Ammon's horn (tissue), 1 donor: ENCODE measurements at regions not wholly inside any gene's neighbourhood (a gene's known extent, or its start where the extent isn't known, plus 50 kb on each side); places are given as distances from the start of the nearest gene placed in this dataset.

Experiments used
- DNase-seq: peaks from one replicate; pipeline ENCODE4 v3.0.0-alpha.2; 2016; ENCODE audit warnings: low spot score

DNA sequence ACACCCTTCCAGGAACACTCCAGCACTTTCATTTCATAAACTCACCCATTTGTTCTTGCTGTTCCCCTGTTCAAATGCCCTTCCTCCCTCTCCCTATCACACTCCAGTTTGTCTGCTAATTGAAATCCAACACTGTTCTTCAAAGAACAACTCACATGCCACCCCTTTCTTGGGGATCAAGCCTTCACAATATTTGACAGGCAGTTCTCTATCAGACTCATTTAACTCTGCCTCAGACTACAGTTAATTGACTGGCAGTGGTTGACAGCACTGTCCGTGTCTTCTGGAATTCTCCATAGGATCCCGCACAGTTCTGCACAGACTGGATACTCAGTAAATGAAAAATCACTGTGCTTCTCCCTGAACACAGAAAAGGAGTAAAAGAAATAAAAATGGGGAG lies 87.8 kb downstream of the PMP22 start:
- DNase-seq = no peak

DNA sequence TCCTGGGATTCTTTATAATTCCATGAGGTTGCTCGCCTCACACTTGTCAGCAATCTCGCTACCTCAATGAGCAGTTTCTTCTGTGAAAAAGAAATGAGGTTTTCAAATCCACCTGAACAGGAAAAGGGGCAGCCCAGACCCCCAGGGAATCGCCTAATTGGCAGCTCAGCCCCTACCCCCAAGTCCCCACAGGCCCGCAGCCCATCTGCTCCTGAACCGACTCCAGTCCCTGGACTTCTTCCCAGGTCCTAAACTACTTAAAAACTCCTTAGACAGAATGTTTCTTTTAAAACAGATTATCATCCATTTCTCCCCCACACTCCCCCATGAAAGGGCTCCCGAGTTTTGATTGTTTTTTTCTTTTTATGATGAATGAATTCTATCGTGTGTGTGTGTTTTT lies 89.8 kb downstream of the PMP22 start:
- DNase-seq = no peak

DNA sequence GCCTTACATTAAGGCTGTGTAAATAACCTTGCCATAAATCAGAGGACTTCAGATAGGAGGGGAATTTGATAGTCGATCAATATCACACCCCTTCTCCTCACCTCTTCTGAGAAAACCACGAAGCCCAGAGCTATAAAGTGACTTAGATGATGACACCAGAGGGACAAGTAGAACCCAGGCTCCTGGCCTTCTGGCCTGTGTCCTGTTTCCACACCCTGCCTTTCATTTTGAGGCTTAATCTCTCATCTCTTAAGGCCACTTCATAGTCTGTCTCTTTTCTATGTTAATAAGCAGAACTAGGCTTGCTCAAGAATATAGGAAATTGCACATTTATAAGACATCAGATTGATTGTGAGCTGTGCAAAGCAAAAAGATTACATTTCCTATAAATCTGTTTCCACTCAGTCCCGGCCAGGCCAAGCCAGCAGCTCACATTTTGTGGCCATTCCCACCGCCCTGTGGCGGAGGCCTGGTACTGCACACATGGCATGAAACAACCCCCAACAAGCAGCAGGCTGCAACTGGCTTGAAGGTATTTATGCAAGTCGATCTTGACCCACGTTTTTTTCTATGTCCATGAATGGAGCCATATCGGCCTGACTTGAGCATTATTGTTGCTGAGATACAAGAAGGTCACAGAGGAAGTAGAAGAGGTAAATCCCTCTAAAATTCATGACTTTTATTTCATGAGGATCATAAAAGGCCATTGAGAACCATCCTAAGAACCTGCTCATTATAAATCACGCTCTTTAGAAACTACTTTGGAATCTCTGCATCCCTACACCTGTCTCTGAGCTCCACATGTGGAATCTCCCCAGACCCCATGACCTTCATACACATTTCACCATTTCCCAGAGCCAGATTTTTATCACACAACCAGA lies 93.7 kb downstream of the PMP22 start:
- DNase-seq = peak; percentile 79

DNA sequence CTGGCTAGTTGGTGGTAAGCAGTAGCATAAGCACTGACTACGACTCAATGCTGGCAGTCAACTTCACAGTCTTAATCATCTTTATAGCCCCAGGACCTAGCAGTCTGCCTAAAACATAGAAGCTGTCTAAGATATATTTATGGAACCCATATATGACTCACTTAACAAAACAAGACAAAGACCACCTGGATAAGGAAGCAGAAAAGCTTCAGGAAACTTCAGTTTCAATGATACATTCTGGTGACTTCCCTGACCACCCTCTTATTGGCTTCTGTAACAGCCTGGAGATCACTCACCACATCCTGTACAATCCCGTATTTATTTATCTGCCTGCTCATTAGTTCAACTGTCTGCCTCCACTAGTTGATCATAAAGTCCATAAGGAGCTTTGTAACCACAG lies 95.5 kb downstream of the PMP22 start:
- DNase-seq = no peak

DNA sequence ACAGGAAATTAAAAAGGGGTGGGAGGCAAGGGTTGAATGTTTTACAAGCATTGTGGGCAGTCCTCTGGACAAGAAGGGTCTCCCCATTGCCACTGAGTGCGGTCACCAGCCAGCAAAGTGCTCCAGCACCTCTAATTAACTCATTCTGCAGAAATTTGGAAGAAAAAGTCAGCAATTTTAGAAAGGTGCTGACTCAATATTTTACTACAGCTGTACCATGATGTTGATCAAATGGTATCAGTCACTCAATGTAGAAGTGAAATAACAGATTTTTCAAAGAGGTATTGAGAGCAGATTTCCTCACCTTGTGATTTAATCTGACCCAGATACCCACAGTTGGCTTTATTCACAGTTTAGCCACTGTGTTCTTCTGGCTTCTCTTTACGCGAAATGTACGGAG lies 96.7 kb downstream of the PMP22 start:
- DNase-seq = no peak

DNA sequence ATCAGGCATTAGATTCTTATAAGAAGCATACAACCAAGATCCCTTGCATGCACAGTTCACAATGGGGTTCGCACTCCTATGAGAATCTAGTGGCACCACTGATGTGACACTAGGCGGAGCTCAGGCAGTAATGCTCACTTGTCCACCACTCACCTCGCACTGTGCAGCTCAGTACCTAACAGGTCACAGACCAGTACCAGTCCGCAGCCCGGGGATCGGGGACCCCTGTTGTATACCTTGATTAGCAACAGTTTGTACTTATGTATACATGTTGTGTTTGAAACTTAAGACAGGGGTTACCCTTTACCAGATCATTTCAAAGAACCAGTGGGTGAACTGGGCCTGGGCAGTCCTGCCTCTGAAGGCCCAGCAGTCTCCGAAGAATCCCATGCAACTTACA lies 103.7 kb downstream of the PMP22 start:
- DNase-seq = no peak

DNA sequence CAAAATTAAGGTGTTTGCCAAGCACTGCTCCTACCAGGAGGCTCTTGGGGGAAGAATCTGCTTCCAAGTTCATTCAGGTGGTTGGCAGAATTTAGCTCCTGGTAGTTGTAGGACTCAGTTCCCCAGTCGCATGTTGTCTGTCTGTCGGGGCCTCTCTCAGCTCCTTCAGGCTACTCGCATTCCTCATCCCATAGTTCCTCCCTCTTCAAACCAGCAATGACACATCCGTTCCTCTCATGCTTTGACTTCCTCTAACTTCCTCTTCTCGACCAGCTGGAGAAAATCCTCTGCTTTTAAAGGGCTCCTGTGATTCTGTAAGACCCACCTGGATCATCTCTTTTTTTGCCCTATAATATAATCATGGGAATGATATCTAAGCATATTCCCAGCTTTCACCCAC lies 108.1 kb downstream of the PMP22 start:
- DNase-seq = peak; percentile 29

DNA sequence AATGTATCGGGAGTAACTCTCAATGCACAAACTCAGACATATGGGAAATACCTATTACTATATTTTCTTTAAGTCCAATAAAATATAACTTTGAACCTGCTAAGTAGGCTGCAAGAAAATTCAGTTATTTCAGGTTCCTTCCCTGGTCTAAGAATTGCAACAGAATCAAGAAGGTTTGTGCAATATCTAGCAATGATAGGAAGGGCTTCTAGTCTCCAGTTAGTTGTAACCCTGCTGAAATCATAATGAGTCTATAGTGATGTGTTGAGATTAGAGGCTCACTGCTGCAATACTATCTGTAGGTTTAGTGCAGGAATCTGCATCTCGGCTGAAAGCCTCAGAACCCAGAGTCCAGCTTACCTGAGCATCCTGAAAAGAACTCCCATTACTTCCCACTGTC lies 110.5 kb downstream of the PMP22 start:
- no peak for DNase-seq

DNA sequence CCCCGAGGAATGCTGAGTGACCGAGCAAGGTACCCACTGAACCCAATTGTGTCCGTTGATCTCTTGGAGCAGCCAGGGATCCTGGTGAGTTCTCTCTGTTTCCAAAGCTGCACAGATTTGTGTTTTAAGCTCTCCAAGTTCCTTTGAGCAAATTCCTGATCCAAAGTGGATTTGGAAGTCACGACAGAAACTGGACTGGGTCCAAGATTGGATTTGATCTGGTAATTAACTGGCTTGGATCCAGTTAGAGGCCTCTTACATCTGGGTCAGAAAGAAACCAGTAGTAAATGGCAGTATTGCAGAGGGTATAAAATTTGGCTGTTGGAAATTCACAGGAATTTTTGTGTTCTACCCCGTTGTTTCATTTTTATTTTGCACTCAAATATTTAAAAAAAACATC lies 119.5 kb downstream of the PMP22 start:
- DNase-seq = no peak

DNA sequence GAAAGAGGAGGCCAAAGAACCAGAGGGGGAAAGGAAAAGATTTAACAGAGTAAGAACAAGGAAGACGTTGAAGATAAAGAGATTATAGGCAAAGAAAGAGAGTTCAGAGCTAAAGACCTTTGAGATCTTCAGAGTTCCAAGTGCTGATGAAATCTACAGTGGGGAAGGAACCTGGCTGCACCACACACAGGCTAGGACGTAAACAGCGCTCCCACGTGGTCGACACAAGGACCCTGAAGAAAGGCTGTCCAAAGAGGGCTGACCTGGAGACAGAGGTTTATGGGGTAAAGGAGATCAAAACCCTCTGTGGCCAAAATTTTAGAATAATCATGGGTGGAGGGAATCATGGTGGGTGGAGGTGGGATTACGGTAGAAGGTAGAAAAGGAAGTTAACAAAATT lies 121.6 kb downstream of the PMP22 start:
- DNase-seq = no peak

DNA sequence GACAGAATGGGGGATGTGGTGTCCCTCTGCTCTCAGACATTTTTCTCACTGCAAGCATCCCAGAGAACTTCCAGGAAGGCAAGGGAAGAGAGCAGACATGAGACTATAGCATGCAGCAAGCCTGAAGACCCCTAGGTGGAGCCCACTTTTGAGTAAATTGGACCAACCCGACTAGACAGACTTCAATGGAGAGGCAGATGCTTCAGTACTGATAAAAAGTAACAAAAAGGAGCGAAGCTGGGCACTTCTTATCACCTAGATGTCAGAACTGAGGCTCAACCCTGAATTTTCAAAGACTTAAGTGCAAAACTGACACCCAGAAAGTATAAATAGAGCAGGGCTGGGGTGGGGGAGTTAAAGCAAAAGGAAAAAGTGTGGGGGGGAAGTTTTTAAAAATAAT lies 130.8 kb downstream of the PMP22 start:
- no peak for DNase-seq

DNA sequence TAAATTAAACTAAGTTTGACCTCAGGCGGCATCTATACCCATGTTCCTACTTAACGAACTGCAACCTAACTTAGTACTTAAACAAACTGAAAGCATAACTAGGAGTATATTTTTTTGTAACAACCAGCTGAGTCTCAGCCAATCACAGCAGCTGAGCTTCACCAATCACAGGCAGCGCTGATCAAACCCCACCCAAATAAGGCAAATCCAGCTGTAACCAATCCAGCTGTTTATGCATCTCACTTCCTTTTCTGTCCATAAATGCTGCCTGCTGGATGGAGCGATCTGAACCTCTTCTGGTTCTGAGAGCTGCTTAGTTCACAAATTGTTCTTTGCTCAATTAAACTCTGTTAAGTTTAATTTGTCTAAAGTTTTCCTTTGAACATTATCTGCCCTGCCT lies 131.3 kb downstream of the PMP22 start:
- no peak for DNase-seq

DNA sequence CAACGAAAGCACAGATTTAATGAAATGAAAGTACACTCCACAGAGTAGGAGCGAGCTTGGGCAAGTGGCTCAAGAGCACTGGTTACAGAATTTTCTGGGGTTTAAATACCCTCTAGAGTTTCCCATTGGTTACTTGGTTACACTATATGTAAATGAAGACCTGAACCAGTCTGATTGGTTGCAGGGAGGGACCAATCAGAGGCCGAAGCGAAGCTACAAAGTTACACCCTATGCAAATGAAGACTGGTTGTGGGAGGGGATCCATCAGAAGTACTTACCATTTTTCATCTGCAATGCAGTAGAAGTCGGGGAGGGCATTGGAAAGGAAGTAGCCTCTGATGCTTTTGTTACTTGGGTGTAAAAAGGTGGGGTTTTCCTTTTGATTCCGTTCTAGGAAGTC lies 132.0 kb downstream of the PMP22 start:
- no peak for DNase-seq

DNA sequence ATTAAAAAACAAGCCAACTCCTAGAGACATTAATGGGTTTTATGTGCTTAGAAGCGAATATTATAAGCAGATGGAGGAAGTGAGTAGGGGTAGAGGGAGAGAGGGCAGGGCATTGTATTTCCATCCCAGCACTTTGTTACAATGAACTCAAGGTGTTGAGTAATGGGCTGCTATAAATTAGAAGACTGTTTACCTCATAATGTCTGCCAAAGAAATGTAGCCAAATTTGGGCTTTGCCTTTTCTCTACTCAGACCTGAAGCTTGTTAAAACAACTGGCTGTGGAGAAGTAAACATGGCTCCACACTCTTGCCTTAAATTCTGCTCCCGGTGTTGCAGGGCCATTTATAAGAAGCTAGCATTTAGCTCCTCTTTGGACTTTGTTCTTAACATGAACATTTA lies 134.7 kb downstream of the PMP22 start:
- no peak for DNase-seq

DNA sequence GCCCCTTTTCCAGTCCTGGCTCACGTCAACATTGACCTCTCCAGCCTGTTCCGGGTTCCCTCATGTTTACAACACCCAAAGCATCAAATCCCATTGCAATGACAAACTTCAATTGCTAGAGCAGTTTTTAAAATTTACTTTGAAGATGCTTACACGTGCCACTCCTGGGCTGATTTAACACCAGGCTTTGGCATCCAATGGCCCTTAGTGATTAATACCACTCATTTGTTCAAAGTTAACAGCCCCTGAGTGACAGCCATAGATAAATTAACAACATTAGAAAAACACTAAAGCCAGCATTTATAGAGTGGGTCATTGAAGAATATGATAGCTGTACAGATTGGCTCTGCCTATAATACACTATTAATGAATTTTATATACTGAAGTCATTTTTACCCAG lies 135.1 kb downstream of the PMP22 start:
- no peak for DNase-seq

DNA sequence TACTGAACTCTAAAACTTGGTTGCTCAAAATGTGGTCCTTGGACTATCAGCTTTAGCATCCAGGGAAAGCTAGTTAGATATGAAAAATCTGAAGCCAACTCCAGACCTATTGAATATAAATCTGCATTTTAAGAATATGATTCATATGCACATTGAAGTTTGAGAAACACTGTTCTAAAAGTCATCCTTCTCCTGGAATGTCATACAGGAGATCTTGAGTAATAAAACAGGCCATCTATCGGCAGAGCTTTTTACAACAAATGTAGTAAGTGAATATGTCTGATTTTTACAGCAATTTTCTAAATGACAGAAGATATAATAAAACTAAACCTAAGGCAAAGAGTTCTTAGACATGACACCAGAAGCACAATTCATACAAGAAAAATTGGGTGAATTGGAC lies 140.4 kb downstream of the PMP22 start:
- DNase-seq = no peak

DNA sequence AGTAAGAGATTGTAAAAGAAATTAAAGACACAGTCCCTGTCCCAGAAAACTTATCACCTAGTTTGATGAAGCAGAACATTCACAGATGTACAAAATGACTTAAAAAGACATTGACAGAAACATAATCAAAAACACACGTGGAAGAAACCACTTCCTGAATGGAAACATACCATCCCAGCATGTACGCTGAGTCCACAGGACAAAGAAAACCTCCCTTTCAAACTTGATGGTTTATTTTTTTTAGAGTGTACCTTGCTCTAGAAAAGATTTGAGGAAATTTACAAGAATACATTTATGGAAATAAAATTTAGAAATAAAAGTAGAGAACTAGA lies 140.9 kb downstream of the PMP22 start:
- no peak for DNase-seq

DNA sequence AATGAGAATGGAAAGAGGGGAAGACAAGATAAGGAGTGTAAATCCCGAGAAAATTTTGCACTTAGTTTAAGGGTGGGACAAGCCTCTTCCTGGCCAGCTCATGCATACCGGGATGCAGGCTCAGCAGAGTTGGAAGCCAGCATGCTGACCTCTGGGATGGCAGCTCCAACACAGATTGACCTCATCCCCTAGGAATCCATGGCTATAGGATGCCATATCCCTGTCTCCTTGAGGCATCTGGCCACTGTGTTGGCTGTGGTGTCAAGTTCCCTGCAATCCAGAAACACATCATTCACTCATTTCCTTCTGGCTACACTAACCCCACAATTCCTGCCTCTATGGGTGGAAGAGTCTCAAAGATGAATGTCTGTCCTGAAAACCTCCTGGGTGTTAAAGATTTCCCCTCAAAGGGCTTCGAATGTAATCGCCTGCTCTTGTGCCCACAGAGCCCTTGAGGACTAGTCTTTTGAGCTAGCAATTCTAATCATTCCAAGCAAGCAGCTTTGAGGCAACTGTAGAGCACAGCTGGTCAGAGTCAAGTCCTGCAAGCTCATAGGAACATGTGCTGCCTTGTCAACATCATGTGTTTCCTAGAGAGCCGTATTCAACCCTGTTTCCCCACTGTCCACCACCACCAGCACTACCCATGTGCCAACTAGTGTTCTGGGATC lies 141.4 kb downstream of the PMP22 start:
- DNase-seq = no peak

DNA sequence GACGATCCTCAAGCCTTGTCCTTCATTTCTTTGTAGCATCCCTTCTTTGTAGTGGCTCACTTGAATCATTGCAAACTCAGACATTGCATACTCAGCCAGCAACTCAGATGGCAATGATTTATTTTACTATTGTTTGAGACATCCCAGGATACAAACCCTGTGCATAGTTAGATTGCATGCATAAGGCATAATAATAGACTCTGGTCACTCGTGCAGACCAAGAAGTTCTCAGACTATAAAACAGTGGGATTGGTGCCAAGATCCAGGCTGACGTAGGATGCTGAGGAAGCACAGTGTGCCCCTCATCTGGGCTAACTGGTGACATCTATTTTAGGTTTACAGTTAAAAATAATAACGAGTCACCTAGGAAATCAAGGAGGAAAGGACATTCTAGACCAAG lies 142.3 kb downstream of the PMP22 start:
- no peak for DNase-seq

DNA sequence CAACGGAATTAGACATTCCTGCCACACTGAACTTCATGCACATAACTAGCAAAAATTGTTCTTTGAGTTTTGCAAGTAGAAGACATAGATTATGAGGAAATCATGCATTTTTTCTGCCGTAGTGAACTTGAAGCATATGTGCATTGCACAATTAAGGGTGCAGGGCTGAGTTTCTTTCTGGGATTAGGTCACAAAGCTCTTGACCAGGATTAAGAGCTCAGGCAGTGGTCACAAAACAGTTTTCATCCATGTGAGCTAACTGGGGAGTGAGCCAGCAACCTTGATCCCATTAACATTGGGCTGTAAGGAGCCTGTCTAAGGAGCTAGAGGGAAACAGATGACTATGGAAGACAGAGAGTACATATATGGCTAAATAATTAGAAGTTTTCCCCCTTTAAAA lies 143.7 kb downstream of the PMP22 start:
- DNase-seq = no peak

DNA sequence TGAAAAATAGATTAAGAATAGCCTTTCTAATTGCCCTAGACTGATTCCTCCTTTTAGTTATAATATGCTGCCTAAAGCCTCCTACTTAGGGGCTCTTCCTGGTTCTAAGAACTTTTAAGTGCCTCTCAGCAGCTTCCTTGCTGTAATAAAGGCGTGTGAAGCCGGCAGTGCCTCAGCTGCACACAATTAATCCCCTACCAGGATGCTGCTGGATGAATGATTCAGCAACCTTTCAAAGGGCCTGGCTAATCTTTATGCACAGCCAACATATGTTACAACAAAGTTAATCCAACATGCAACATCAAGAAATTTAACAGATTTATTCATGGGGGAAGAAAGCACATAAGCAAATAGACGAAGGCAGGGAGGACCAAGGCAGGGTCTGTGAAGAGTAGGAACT lies 145.2 kb downstream of the PMP22 start:
- no peak for DNase-seq

DNA sequence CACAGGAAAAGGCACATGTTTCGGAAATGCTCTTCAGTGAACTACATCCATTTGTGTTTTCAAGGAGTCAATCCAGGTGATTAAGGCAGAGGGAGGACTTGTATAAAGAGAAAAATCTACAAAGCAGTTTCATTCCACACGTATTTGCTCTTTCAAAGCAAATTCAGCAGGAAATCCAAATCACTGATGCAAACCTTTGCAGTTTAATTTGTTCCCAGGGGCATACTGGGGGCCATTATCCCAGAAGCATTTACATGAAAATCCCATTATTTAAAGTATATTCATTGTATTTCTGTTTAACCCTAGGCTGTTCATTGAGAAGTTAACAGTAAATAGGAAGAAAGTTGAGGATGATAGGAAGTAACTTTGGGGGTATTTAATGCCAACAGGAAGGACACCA lies 147.9 kb downstream of the PMP22 start:
- no peak for DNase-seq

DNA sequence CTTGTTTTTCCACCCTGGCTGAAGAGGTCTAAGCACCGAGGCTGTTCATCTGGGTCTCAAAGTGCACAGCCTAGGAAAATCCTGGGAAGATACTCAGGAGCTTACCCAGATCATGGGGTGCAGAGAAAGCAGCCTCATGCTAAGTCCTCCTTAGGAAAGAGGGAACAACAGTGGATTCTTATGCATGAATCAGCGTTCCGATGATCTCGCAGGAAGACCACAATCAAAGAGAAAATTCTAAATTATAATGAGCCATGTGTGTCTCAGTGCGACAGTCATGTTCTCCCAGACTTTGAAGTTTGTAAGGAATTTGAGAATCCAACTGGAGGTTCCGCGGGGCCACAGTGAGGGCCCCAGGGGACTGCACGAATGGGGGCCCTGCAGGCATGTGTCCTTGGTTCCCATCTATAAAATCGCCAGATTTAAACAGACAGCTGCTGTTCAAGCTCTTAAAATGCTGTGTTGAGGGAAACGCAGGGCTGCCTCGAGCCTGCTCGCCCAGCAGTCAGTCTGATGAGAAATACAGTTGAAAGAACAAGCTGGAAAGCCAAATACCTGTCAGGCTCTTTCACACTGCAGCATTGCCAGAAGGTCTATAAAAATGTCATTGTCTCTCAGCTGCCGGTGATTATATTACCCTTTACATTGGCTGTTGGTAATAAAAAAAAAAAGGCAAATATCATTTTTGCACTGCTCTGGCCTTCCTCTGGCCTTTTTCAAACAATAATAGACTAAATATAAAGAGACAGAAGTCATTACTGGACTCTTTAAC lies 152.1 kb downstream of the PMP22 start:
- DNase-seq = no peak
